Activated effector memory CD4-positive, alpha-beta T cell treated with anti-CD3 and anti-CD28 coated beads, Interleukin-2, amount 50 U/mL, for 16 hours (primary cell): ENCODE measurements at regions not wholly inside any gene's neighbourhood (a gene's known extent, or its start where the extent isn't known, plus 50 kb on each side); places are given as distances from the start of the nearest gene placed in this dataset.

Experiments
- DNase-seq: peaks from one replicate; pipeline ENCODE4 v3.0.0-alpha.2; 2020

- DNase-seq = no peak
Observed at GRCh38 chr9:20191228-20191840, 402.5 kb upstream of the SLC24A2 start.

GRCh38 chr9:20189871-20190270, 401.0 kb upstream of the SLC24A2 start:
- DNase-seq = no peak

DNA sequence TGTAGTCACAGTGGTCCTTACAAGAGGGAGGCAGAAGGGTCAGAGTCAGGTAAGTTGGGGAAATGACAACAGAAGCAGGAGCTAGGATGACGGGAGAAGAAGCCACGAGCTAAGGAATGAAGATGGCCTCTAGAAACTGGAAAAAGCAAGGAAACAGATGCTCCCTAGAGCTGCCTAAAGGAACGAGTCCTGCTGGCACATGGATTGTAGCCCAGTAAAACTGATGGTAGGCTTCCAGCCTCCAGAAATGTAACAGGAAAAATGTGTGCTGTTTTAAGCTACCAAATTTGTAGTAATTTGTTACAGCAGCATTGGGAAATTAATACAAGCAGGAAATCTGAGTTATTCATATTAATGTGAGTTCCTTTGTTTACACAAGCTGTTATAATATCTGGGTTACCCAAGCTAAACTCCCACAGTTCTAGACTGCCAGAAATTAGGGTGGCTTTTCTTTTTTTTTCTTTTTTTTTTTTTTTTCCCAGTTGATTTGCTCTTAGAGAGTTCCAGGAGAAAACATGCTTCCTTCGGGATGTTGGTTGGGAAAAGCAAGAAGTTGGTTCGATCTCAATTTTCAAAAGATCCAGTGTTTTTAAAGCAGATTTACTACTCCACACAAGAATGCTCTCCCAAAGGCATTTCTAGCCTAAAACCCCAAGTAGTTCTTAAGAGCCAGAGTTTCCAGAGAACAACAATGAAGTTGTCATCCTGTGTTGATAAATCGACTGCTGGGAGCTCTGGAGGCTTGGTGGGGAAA, 400.0 kb upstream of the SLC24A2 start:
- DNase-seq = no peak

- no peak for DNase-seq
Observed at GRCh38 chr9:20187318-20187717, 398.5 kb upstream of the SLC24A2 start.

GRCh38 chr9:20186823-20187222, 398.0 kb upstream of the SLC24A2 start:
- no peak for DNase-seq

DNA sequence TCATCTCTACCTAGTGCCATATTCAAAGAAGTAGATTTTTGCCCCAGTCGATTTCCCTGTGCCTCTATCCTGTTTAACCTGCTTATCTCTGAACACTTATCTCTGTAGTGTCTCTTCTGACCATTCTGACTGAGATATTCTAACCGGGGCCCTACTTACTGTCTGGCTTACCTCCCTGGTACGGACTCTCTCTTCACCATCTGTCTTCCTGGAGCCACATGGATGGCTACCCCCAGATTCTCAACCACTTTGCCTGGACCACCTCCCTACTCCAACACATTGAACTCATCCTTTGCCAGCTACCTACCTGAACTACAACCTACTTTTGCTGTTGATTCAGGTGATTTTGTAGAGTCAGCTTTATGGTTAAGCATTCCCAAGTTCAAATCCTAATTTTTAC, 397.4 kb upstream of the SLC24A2 start:
- no peak for DNase-seq

DNA sequence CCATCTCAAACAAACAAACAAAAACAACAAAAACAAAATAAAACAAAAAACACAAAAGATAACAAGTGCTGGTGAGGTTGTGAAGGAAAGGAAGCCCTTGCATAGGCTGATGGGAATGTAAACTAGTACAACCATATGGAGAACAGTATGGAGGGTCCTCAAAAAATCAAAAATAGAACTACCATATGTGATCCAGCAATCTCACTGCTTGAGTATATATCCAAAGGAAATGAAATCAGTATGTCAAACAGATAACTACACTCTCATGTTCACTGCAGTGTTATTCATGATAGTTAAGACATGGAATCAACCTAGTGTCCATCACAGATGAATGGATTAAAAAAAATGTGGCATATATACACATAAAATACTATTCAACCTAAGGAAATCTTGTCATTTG, 395.7 kb upstream of the SLC24A2 start:
- no peak for DNase-seq

GRCh38 chr9:20178679-20179078, 389.8 kb upstream of the SLC24A2 start:
- no peak for DNase-seq

- no peak for DNase-seq
Observed at GRCh38 chr9:20178197-20178596, 389.4 kb upstream of the SLC24A2 start.

- DNase-seq = no peak
Observed at GRCh38 chr9:20170122-20170521, 381.3 kb upstream of the SLC24A2 start.

DNA sequence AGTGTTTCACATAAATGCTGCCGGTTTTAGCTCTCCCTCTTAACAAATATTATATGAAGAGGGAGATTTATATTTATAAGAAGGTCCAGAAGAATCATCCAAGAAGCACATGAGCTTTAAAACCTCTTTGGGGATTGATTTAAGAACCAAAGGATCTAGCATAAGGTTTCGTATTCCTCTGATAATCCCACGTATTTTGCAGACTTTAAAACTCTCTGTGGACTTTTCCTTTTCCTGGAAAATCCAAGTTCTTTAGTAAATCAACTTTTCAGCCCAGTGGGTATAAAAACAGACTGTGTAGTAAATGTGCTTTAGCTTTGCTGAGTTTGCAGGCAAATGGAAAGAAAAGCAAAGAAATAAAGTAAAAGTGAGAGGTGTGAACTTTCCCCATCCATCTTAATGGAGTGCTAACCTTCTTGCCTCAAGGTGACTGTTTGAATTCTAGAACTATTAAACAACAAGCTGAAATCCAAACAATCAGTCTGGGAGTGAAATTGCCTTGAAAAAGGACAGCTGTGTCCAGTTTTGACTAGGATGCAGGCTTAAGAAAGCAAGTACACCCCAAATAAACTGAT, 363.4 kb upstream of the SLC24A2 start:
- no peak for DNase-seq

- DNase-seq = no peak
Observed at GRCh38 chr9:20148416-20148815, 359.6 kb upstream of the SLC24A2 start.

DNA sequence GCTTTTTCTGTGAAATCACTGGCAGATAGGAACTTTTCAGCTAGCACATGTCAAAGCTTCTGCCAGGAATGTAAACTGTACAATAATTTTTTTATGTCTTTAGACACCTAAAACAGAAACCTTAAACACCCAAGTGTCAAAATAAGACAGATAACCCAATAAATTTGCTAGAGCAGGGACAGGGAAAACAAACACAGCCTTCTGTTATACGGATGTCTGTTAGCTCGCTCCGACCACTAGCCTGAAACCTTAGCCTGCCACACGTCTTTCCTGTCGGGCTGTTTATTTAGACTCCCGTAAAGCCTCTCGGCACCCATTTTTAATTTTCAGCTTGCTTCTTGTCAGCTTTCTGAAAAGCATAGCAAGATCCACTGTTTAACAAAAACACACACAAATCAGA, 355.4 kb upstream of the SLC24A2 start:
- no peak for DNase-seq

DNA sequence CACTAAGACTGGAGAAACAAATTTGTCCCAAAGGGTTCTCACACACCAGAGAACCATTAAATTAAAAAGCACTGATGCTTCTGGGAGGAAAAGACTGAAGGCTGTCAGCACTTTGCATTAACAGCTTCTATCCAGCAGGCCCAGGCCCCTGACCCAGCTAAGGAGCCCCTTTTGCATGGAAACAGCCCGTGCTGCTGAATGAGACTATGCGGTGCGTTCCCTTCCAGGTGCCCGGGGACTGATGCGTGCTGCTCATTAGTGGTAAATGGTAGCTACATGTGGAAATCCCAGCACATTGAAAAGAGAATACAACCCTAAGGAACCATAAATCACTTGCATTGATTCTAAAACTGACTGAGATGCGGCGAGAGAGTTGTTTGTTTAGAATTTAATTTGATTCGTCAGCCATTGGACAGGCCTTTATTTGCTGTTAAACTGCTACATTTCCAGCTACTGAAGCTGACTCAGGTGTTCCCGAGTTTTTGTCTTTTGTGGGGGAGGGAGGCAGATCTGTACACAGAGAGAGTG, 351.0 kb upstream of the SLC24A2 start:
- no peak for DNase-seq

DNA sequence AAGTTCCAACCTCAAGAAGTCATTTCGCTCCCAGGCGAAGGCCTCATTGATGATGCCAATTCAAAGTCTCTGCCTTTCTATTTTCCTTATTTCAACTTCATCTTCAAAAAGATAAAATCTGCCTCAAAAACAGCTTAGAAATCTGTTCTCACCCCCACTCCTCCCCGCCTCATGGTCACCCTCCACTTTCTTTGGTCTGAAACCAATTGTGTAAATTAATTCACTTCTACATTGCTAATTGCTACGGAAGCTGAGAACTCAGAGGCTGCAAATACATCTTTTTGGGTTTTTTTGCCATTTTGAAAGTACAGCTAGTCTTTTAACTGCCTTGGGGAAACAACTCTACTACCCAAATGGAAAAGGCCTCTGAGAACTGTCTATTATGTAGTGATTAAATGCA, 350.0 kb upstream of the SLC24A2 start:
- no peak for DNase-seq

- DNase-seq = no peak
Observed at GRCh38 chr9:20138116-20138515, 349.3 kb upstream of the SLC24A2 start.

- DNase-seq = no peak
Observed at GRCh38 chr9:20137425-20137824, 348.6 kb upstream of the SLC24A2 start.

GRCh38 chr9:20135119-20135697, 346.4 kb upstream of the SLC24A2 start:
- no peak for DNase-seq

DNA sequence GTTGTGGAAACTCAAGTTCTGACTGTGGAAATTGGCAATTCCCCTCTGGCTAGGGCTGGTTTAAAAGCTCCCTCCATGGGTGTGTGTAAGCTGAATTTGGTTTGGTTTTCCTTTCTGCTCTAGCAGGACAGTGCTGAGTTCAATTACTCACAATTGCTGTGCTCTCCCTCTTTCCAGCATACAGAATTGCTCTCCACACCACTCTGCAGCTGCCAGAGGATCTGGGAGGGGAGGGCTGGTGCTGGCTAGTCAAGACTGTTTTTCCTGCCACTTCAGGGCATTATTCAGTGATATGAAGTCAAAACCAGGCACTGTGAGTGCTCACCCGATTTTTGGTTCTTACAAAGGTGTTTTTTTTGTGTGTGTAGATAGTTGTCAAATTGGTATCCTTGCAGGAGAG, 336.9 kb upstream of the SLC24A2 start:
- DNase-seq = no peak

GRCh38 chr9:20119566-20119965, 330.7 kb upstream of the SLC24A2 start:
- DNase-seq = no peak

- DNase-seq = no peak
Observed at GRCh38 chr9:20117986-20118385, 329.1 kb upstream of the SLC24A2 start.

GRCh38 chr9:20117482-20117881, 328.6 kb upstream of the SLC24A2 start:
- no peak for DNase-seq

DNA sequence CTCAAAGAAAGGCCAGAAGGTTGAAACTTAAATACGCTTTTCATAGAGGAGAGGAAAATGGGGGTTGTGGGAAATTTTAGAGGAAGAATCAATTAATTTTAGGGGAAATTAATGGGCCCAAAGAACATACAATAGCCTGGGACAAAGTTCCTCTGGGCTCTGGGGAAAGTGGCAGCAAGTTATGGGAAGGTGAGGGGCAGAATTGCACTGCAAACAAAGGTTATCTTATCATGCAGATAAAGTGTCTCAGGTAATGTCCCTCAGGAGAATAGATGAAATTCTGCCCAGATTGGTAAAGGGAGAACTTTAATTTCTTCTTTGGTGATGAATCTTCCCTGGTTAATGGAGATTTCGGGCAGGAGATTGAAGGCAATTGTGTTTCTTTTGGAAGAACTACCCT, 326.1 kb upstream of the SLC24A2 start:
- no peak for DNase-seq

DNA sequence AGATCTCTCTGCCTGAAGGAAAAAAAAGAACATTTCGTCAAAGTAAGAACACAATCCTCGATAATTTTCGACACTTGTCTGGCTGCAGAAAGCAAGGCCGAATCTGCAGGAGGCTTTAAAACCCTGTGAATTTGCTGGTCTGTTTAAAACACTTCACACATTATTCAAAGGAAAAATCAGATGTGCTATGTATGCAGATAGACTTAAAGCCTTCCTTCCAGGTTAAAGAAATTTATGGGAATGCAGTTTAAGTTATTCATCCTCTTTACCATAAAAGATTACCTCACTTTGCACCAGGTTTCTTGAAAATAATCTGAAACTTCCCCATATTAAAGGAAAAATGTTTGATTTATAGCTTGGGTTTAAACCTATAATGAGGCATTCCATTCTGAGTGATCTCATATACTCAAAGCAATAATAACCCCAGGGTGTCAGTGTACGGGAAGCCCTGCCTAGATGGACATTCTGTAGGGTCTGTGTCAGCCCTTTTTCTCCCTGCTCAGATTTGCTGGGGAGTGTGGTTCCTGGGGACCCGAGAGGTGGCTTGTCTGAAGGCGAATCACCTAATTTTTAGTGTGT, 323.5 kb upstream of the SLC24A2 start:
- no peak for DNase-seq
